ENCODE measurements at regions not wholly inside any gene's neighbourhood (a gene's known extent, or its start where the extent isn't known, plus 50 kb on each side); places are given as distances from the start of the nearest gene placed in this dataset.

GRCh38 chr20:10915815-10916214 lies 242.0 kb upstream of the JAG1 start:
- TF ChIP-seq GATA2 (IDR thresholded peaks at IDR 0.05; ENCODE audit: low read depth, low read length) (no peak), GATA3 (IDR thresholded peaks at IDR 0.05; ENCODE audit: low read depth, low read length) (no peak)

All from SH-SY5Y (cell line).